ENCODE measurements at regions not wholly inside any gene's neighbourhood (a gene's known extent, or its start where the extent isn't known, plus 50 kb on each side); places are given as distances from the start of the nearest gene placed in this dataset.

- H3K4me1 Mint-ChIP-seq = no peaks in the 10 kb centered on the region
- no peak overlapping the region for H3K27ac Mint-ChIP-seq
- no peak for ATAC-seq
- no peaks in the 10 kb centered on the region for H3K36me3 Mint-ChIP-seq (ENCODE audit: low read depth)
- H3K27me3 Mint-ChIP-seq = no peaks in the 10 kb centered on the region
- H3K4me3 Mint-ChIP-seq = no peak overlapping the region
- CTCF ChIA-PET = interaction anchor here (0.6 kb wide), 1 partner anchor 746 kb away, joined by 4 read pairs; no protein-coding TSS in a partner anchor
- no peak for DNase-seq
- peaks cover 33% of the 10 kb centered on the region for H3K9me3 Mint-ChIP-seq (ENCODE audit: low read depth)
- intact Hi-C loops (cut with DNase I, micrococcal nuclease) = no loop called here
- POLR2A ChIA-PET = no interaction called here
Observed at GRCh38 chr18:29605365-29605764, 1428.4 kb upstream of the CDH2 start.

DNA sequence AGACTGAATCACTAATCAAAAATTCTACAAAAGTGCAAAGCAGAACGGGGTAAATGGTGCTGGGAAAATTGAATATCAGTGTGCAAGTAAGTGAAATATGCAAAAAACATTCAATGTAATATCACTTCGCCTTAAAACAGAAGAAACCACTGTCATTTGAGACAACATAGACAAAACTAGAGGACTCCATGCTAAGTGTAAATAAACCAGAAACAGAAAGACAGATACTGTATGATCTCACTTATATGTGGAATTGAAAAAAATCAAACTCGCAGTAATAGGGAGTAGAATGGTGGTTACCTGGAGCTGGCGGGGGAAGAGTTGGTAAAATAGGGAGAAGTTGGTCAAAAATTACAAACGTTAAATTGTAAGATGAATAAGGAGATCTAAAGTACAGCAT is 1420.0 kb upstream of the CDH2 start:
- DNase-seq (no peak), ATAC-seq (peak; percentile 65)
- H3K27ac Mint-ChIP-seq = no peak overlapping the region
- peaks cover 1% of the 10 kb centered on the region for H3K9me3 Mint-ChIP-seq (ENCODE audit: low read depth)
- intact Hi-C loops (cut with DNase I, micrococcal nuclease) = no loop called here
- no peaks in the 10 kb centered on the region for H3K36me3 Mint-ChIP-seq (ENCODE audit: low read depth)
- CTCF ChIA-PET = no interaction called here
- H3K27me3 Mint-ChIP-seq = no peaks in the 10 kb centered on the region
- H3K4me3 Mint-ChIP-seq = no peak overlapping the region
- H3K4me1 Mint-ChIP-seq = no peaks in the 10 kb centered on the region
- POLR2A ChIA-PET = no interaction called here

GRCh38 chr18:29594493-29594892 is 1417.6 kb upstream of the CDH2 start:
- Mint-ChIP-seq H3K27ac (no peak overlapping the region), H3K36me3 (ENCODE audit: low read depth) (no peaks in the 10 kb centered on the region), H3K27me3 (no peaks in the 10 kb centered on the region), H3K4me3 (no peak overlapping the region), H3K4me1 (no peaks in the 10 kb centered on the region), H3K9me3 (ENCODE audit: low read depth) (peaks cover 12% of the 10 kb centered on the region)
- CTCF ChIA-PET = no interaction called here
- intact Hi-C loops (cut with DNase I, micrococcal nuclease) = no loop called here
- ATAC-seq (peak; percentile 23), DNase-seq (peak; percentile 6)
- POLR2A ChIA-PET = no interaction called here

GRCh38 chr18:29588446-29589100 is 1411.6 kb upstream of the CDH2 start:
- CTCF ChIA-PET = no interaction called here
- Mint-ChIP-seq H3K9me3 (ENCODE audit: low read depth) (peaks cover 30% of the 10 kb centered on the region), H3K4me3 (no peak overlapping the region), H3K4me1 (no peaks in the 10 kb centered on the region), H3K27me3 (no peaks in the 10 kb centered on the region), H3K36me3 (ENCODE audit: low read depth) (no peaks in the 10 kb centered on the region), H3K27ac (no peak overlapping the region)
- POLR2A ChIA-PET = no interaction called here
- no peak for DNase-seq
- no peak for ATAC-seq
- intact Hi-C loops (cut with DNase I, micrococcal nuclease) = no loop called here

GRCh38 chr18:29586210-29586609 is 1409.3 kb upstream of the CDH2 start:
- Mint-ChIP-seq H3K27ac (no peak overlapping the region), H3K9me3 (ENCODE audit: low read depth) (peaks cover 31% of the 10 kb centered on the region), H3K4me3 (no peak overlapping the region), H3K36me3 (ENCODE audit: low read depth) (no peaks in the 10 kb centered on the region), H3K4me1 (no peaks in the 10 kb centered on the region), H3K27me3 (no peaks in the 10 kb centered on the region)
- CTCF ChIA-PET = interaction anchor here (0.6 kb wide), 1 partner anchor 1599 kb away, joined by 3 read pairs; no protein-coding TSS in a partner anchor
- intact Hi-C loops (cut with DNase I, micrococcal nuclease) = no loop called here
- ATAC-seq = no peak
- DNase-seq = no peak
- POLR2A ChIA-PET = no interaction called here

- intact Hi-C loops (cut with DNase I, micrococcal nuclease) = no loop called here
- DNase-seq (no peak), ATAC-seq (no peak)
- Mint-ChIP-seq H3K4me1 (no peaks in the 10 kb centered on the region), H3K27me3 (no peaks in the 10 kb centered on the region), H3K9me3 (ENCODE audit: low read depth) (peaks cover 13% of the 10 kb centered on the region), H3K27ac (no peak overlapping the region), H3K4me3 (no peak overlapping the region), H3K36me3 (ENCODE audit: low read depth) (no peaks in the 10 kb centered on the region)
- POLR2A ChIA-PET = no interaction called here
- CTCF ChIA-PET = no interaction called here
Observed at GRCh38 chr18:29560270-29560669, 1383.3 kb upstream of the CDH2 start.

DNA sequence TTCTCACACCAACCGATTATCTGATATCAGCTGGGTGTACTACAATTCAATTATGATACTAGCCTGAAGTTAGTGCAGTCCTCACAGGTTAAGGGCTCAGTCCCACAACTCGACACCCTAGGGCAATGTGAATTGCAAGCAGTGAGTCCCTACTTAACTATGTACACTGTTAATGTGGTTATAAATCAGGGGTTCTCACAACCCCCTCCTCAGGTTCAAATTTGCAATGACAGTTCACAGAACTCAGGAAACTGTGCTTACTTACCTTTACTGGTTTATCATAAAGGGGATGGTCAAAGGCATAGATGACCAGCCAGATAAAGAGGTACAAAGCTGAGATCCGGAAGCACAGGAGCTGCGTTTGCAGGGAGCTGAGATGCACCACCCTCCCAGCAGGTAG is 1379.1 kb upstream of the CDH2 start:
- Mint-ChIP-seq H3K27me3 (no peaks in the 10 kb centered on the region), H3K36me3 (ENCODE audit: low read depth) (no peaks in the 10 kb centered on the region), H3K4me1 (no peaks in the 10 kb centered on the region), H3K27ac (no peak overlapping the region), H3K9me3 (ENCODE audit: low read depth) (peaks cover 8% of the 10 kb centered on the region), H3K4me3 (no peak overlapping the region)
- POLR2A ChIA-PET = no interaction called here
- CTCF ChIA-PET = no interaction called here
- DNase-seq = no peak
- intact Hi-C loops (cut with DNase I, micrococcal nuclease) = no loop called here
- ATAC-seq = no peak

- intact Hi-C loops (cut with DNase I, micrococcal nuclease) = no loop called here
- Mint-ChIP-seq H3K9me3 (ENCODE audit: low read depth) (peaks cover 11% of the 10 kb centered on the region), H3K36me3 (ENCODE audit: low read depth) (no peaks in the 10 kb centered on the region), H3K4me1 (no peaks in the 10 kb centered on the region), H3K27me3 (no peaks in the 10 kb centered on the region), H3K4me3 (no peak overlapping the region), H3K27ac (no peak overlapping the region)
- no peak for ATAC-seq
- ChIA-PET POLR2A (no interaction called here), CTCF (no interaction called here)
- no peak for DNase-seq
Observed at GRCh38 chr18:29549759-29550158, 1372.8 kb upstream of the CDH2 start.

- no peak for DNase-seq
- no peak overlapping the region for H3K27ac Mint-ChIP-seq
- POLR2A ChIA-PET = no interaction called here
- H3K9me3 Mint-ChIP-seq (ENCODE audit: low read depth) = peaks cover 11% of the 10 kb centered on the region
- no peak overlapping the region for H3K4me3 Mint-ChIP-seq
- CTCF ChIA-PET = no interaction called here
- no peaks in the 10 kb centered on the region for H3K27me3 Mint-ChIP-seq
- no peaks in the 10 kb centered on the region for H3K4me1 Mint-ChIP-seq
- H3K36me3 Mint-ChIP-seq (ENCODE audit: low read depth) = no peaks in the 10 kb centered on the region
- intact Hi-C loops (cut with DNase I, micrococcal nuclease) = no loop called here
- no peak for ATAC-seq
Observed at GRCh38 chr18:29547626-29548025, 1370.7 kb upstream of the CDH2 start.

GRCh38 chr18:29540548-29540947 is 1363.6 kb upstream of the CDH2 start:
- no peak for DNase-seq
- Mint-ChIP-seq H3K36me3 (ENCODE audit: low read depth) (no peaks in the 10 kb centered on the region), H3K27me3 (no peaks in the 10 kb centered on the region), H3K4me1 (no peaks in the 10 kb centered on the region), H3K4me3 (no peak overlapping the region), H3K9me3 (ENCODE audit: low read depth) (peaks cover 13% of the 10 kb centered on the region), H3K27ac (no peak overlapping the region)
- CTCF ChIA-PET = no interaction called here
- POLR2A ChIA-PET = no interaction called here
- no peak for ATAC-seq
- intact Hi-C loops (cut with DNase I, micrococcal nuclease) = no loop called here

DNA sequence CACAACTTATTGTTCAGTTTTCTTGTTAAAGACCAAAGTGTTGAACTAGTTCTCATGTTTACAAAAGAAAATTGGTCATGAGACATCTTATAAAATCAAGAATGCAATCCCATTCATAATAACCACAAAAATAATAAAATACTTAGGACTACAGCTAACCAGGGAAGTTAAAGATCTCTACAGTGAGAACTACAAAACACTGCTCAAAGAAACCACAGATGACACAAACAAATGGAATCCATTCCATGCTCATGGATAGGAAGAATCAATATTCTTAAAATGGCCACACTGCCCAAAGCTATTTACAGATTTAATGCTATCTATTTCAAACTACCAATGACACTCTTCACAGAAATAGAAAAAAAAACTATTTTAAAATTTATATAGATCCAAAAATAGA is 1354.8 kb upstream of the CDH2 start:
- no peak overlapping the region for H3K4me3 Mint-ChIP-seq
- intact Hi-C loops (cut with DNase I, micrococcal nuclease) = no loop called here
- ChIA-PET POLR2A (no interaction called here), CTCF (no interaction called here)
- H3K27me3 Mint-ChIP-seq = no peaks in the 10 kb centered on the region
- no peak overlapping the region for H3K27ac Mint-ChIP-seq
- H3K4me1 Mint-ChIP-seq = no peaks in the 10 kb centered on the region
- no peak for ATAC-seq
- no peaks in the 10 kb centered on the region for H3K36me3 Mint-ChIP-seq (ENCODE audit: low read depth)
- no peak for DNase-seq
- peaks cover 18% of the 10 kb centered on the region for H3K9me3 Mint-ChIP-seq (ENCODE audit: low read depth)

GRCh38 chr18:29523371-29523770 is 1346.4 kb upstream of the CDH2 start:
- Mint-ChIP-seq H3K27me3 (no peaks in the 10 kb centered on the region), H3K9me3 (ENCODE audit: low read depth) (peaks cover 19% of the 10 kb centered on the region), H3K27ac (no peak overlapping the region), H3K4me3 (no peak overlapping the region), H3K36me3 (ENCODE audit: low read depth) (no peaks in the 10 kb centered on the region), H3K4me1 (no peaks in the 10 kb centered on the region)
- CTCF ChIA-PET = no interaction called here
- intact Hi-C loops (cut with DNase I, micrococcal nuclease) = no loop called here
- POLR2A ChIA-PET = no interaction called here
- ATAC-seq = no peak
- DNase-seq = no peak

DNA sequence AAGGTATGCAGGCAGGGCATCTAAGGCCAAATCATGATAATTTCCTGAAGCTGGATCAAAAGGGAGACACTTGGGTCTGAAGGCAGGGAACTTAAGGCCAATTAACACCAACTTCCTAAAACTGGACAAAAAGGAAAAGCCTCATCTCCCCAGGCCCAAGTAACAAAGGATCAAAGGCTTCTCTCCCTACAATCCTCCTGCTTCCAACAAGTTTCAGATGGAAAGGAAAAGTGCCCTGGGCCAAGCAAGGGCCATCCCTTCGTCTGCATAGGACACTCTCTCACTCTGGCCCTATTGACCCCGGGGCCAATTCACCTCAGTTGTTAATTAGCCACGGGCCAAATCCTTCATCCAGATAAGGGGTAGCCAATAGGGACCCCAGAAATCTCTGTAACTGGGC is 1335.8 kb upstream of the CDH2 start:
- no peak for DNase-seq
- CTCF ChIA-PET = no interaction called here
- H3K36me3 Mint-ChIP-seq (ENCODE audit: low read depth) = no peaks in the 10 kb centered on the region
- no peaks in the 10 kb centered on the region for H3K27me3 Mint-ChIP-seq
- POLR2A ChIA-PET = no interaction called here
- H3K4me3 Mint-ChIP-seq = no peak overlapping the region
- peaks cover 15% of the 10 kb centered on the region for H3K9me3 Mint-ChIP-seq (ENCODE audit: low read depth)
- intact Hi-C loops (cut with DNase I, micrococcal nuclease) = no loop called here
- H3K4me1 Mint-ChIP-seq = no peaks in the 10 kb centered on the region
- no peak for ATAC-seq
- no peak overlapping the region for H3K27ac Mint-ChIP-seq
